ENCODE measurements at regions not wholly inside any gene's neighbourhood (a gene's known extent, or its start where the extent isn't known, plus 50 kb on each side); places are given as distances from the start of the nearest gene placed in this dataset.

DNA sequence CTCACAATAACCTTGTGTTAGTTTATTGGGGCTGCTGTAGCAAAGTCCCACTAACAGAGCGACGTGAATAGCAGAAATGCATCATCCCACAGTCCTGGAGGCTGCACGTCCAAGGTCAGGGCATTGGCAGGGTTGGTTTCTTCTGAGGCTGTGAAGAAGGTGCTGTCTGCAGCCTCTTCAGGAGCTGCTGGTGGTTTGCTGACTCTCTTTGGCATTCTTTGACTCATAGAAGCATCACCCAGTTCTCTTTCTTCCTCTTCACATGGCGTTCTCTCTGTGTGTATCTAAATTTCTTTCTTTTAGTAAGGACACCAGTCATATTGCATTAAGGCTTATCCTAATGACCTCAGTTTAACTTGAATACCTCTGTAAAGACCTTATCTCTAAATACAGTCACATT is 428.4 kb upstream of the KLF6 start:
- TF ChIP-seq, protein P1, sequence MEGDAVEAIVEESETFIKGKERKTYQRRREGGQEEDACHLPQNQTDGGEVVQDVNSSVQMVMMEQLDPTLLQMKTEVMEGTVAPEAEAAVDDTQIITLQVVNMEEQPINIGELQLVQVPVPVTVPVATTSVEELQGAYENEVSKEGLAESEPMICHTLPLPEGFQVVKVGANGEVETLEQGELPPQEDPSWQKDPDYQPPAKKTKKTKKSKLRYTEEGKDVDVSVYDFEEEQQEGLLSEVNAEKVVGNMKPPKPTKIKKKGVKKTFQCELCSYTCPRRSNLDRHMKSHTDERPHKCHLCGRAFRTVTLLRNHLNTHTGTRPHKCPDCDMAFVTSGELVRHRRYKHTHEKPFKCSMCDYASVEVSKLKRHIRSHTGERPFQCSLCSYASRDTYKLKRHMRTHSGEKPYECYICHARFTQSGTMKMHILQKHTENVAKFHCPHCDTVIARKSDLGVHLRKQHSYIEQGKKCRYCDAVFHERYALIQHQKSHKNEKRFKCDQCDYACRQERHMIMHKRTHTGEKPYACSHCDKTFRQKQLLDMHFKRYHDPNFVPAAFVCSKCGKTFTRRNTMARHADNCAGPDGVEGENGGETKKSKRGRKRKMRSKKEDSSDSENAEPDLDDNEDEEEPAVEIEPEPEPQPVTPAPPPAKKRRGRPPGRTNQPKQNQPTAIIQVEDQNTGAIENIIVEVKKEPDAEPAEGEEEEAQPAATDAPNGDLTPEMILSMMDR (IDR thresholded peaks at IDR 0.05; ENCODE audit: insufficient read depth, low read length), result no peak
- DNase-seq (ENCODE audit: low read depth), result no peak
- H3K4me3 ChIP-seq (ENCODE audit: low read depth, low read length), result no peak overlapping the region

DNA sequence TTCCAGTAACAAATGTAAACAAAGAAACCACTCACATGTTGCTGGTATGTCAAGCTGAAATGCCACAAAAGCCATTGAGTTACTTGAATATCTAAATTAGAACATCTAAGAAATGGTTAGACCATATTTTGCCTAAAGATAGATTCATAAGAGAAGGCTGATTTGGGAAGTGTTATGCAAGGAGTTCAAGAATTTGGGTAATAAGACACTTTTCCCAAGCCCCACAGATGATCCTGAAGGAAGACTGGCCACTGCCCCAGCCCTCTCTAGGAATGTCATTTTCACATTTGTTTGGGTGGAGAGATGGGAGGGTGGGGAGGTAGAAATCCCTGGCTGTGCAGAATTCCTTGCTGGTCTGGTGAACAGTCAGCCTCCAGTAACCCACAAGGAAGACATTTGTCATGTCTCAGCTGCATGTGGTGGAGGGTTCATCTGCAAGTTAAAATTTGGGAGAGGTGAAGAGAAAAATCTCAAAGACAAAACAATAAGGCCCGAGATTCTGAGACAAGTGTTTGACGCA is 427.2 kb upstream of the KLF6 start:
- TF ChIP-seq, protein P1 (IDR thresholded peaks at IDR 0.05; ENCODE audit: insufficient read depth, low read length), result no peak
- no peak overlapping the region for H3K4me3 ChIP-seq (ENCODE audit: low read depth, low read length)
- no peak for DNase-seq (ENCODE audit: low read depth)

DNA sequence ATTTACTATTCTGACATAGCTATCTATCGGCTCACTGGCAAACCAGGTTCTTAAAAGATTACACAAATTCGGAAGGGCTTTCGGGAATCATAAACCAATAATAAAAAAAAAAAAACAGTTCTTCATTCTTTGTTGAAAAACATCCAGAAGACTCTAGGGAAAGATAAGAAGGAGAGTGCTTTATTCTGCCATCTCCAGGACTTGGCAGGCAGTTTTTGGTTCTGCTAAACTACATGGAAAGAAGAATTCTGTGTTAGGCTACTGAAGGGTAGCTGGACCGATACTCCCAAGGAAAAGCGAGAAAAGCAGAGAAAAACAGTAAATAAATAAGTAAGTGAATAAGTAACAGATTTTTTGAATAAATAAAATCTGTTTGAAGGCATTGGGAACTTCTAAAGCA is 423.5 kb upstream of the KLF6 start:
- peak; percentile 57 for DNase-seq (ENCODE audit: low read depth)
- no peak overlapping the region for H3K4me3 ChIP-seq (ENCODE audit: low read depth, low read length)
- TF ChIP-seq, protein P1 (IDR thresholded peaks at IDR 0.05; ENCODE audit: insufficient read depth, low read length), result no peak

DNA sequence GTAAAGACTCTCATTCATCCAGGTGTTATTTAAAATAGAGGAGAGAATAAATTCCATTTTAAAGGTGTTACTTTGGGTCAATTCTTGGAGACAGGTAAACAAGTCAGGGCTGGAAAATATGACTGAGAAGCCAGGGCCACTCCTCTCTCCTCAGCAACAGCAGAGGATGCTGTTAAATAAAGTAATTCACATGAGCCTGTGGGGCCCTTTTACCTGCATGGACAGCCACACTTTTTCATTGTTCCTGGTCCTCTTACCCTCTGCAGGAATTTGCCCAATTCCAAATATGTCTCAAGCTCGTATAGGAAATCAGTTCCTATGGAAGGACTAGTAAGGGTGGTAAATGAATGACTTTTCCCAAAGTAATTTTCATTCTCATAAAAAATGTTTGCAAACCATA is 420.1 kb upstream of the KLF6 start:
- H3K4me3 ChIP-seq (ENCODE audit: low read depth, low read length), result no peak overlapping the region
- TF ChIP-seq, protein P1 (IDR thresholded peaks at IDR 0.05; ENCODE audit: insufficient read depth, low read length), result no peak
- DNase-seq (ENCODE audit: low read depth), result no peak

DNA sequence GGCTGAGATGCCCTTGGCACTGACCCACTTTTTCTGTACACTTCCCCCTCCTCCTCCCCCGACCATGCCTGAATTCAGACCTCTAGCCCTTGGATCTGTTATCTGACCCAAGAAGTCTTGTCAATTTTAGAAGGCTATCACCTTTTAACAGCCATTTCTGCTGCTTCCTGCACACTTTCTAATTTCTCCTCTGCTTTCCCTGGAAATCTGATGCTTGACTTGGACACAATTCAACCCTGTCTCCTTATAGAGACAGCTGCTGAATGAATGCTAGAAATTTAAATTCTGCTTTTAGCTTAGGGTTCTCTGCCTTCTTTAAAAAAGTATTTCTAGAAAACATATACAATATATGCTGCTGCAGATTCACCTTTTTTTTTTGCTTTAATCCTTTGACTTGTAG is 417.9 kb upstream of the KLF6 start:
- no peak overlapping the region for H3K4me3 ChIP-seq (ENCODE audit: low read depth, low read length)
- TF ChIP-seq, protein P1 (IDR thresholded peaks at IDR 0.05; ENCODE audit: insufficient read depth, low read length), result no peak
- no peak for DNase-seq (ENCODE audit: low read depth)

DNA sequence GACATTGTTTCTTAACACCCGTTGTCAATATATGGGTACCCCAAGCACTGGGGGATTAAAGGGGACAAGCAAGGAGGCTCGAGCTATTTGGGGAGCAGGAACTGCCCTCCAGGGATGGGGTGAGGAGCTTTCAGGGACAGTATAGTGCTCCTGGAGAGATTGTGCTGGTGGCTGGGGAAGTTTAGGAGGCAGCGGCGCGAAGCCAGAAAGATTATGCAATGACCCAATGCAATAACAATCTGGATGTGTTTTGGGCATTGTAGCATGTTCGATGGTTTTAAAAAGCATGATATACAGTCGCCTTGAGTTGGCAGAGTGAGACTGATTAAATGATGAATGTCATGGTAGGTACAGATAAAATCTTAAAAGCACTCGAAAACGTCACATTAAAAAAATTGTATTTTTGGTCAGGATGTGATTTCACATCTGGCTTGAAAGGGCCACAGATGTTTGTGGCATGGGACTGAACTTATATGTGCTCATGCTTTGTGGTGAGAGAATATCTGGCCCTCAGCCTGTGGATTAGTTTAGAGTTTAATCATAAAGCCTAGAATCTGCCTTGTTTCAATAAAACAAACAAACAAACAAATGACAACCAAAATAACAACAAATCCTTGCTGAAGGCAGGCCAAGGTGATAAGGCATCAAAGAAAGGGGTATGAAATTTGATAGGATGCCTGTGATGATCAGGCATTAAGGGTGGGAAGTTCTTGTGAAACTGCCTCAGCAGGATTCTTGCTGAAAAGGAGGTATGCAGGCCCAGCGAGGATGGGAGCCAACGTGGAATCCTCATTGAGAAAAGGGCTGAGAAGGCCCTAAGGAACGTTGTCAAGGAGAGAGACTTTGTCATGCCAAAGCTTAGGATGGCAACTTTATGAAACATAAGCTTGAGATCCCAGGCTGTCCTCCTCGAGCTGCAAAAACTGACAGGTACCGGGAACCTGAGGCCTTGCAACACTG is 417.1 kb upstream of the KLF6 start:
- TF ChIP-seq, protein P1 (IDR thresholded peaks at IDR 0.05; ENCODE audit: insufficient read depth, low read length), result no peak
- DNase-seq (ENCODE audit: low read depth), result no peak

More for the DNA sequence above, 417.1 kb upstream of the KLF6 start:
- H3K4me3 ChIP-seq (ENCODE audit: low read depth, low read length), result no peak overlapping the region

All from fibroblast of the aortic adventitia (primary cell).